ENCODE measurements at regions not wholly inside any gene's neighbourhood (a gene's known extent, or its start where the extent isn't known, plus 50 kb on each side); places are given as distances from the start of the nearest gene placed in this dataset.

DNA sequence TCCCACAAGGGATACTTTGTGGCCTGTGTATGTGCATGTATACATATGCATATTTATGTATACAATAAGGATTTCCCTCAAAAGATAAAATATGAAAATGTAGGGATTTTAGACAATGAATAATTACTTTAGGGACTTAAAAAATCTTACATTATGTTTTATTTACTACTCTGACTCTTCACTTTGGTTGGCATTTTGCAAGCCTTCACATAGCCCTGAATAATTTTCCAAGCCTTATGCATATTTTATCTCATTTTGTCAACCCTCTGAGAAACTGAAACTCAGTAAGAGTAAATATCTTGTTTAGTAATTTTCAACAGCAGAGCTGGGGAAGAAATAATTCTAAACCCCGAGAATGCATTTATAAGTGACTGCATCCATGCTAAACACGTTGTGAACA, 153.0 kb upstream of the SLC24A2 start:
- TF ChIP-seq EZH2 (IDR thresholded peaks at IDR 0.05) (no peak), POLR2AphosphoS5 (IDR thresholded peaks at IDR 0.05; ENCODE audit: borderline replicate concordance, low read depth, low read length) (no peak), FOXP2 (optimal IDR thresholded peaks at IDR 0.05; ENCODE audit: control extremely low read depth, extremely low read length, insufficient read depth) (no peak)
